Muscle layer of duodenum (tissue), 2 donors: ENCODE measurements at regions not wholly inside any gene's neighbourhood (a gene's known extent, or its start where the extent isn't known, plus 50 kb on each side); places are given as distances from the start of the nearest gene placed in this dataset.

Source experiments
- H3K27ac ChIP-seq: one replicate; pipeline ENCODE4 v1.7.0; 2013; ENCODE audit warnings: mild to moderate bottlenecking, low read length
- H3K27me3 ChIP-seq: one replicate; pipeline ENCODE4 v1.7.0; 2013; ENCODE audit warnings: low read depth, mild to moderate bottlenecking, control low read depth, low read length
- H3K36me3 ChIP-seq, 2 donors: one replicate each; pipeline ENCODE4 v1.7.0; 2013; ENCODE audit warnings: low read length in 2 of 2, control low read depth in 1 of 2, mild to moderate bottlenecking in 1 of 2; ENCODE audit not compliant: insufficient read depth in 2 of 2, control insufficient read depth in 1 of 2
- H3K4me1 ChIP-seq, 2 donors: one replicate each; pipeline ENCODE4 v1.7.0; 2013; ENCODE audit warnings: low read length in 2 of 2, mild to moderate bottlenecking in 2 of 2, control low read depth in 1 of 2, moderate library complexity in 1 of 2; ENCODE audit not compliant: insufficient read depth in 2 of 2, control insufficient read depth in 1 of 2
- H3K4me3 ChIP-seq, 2 donors: one replicate each; pipeline ENCODE4 v1.7.0; 2013; ENCODE audit warnings: low read length in 2 of 2, low read depth in 1 of 2, mild to moderate bottlenecking in 1 of 2
- H3K9me3 ChIP-seq, 2 donors: one replicate each; pipeline ENCODE4 v1.7.0; 2013; ENCODE audit warnings: low read length in 2 of 2, control low read depth in 1 of 2, mild to moderate bottlenecking in 1 of 2; ENCODE audit not compliant: control insufficient read depth in 1 of 2
- donor health status: healthy.

- no peak overlapping the region for H3K4me3 ChIP-seq
Observed at GRCh38 chr7:53641091-53641490, 605.7 kb downstream of the POM121L12 start.

GRCh38 chr7:53642361-53642760, 606.9 kb downstream of the POM121L12 start:
- Histone ChIP-seq H3K9me3 (no peaks in the 10 kb centered on the region), H3K4me1 (no peaks in the 10 kb centered on the region), H3K36me3 (no peaks in the 10 kb centered on the region), H3K4me3 (no peak overlapping the region), H3K27ac (no peak overlapping the region), H3K27me3 (no peaks in the 10 kb centered on the region)

More at GRCh38 chr7:53641091-53641490, 605.7 kb downstream of the POM121L12 start:
- no peaks in the 10 kb centered on the region for H3K27me3 ChIP-seq
- no peaks in the 10 kb centered on the region for H3K4me1 ChIP-seq
- H3K9me3 ChIP-seq = peaks cover 0 to 7% of the 10 kb centered on the region in 2 donors
- H3K36me3 ChIP-seq = no peaks in the 10 kb centered on the region
- no peak overlapping the region for H3K27ac ChIP-seq

GRCh38 chr7:53642866-53643265, 607.4 kb downstream of the POM121L12 start:
- no peaks in the 10 kb centered on the region for H3K4me1 ChIP-seq
- H3K27me3 ChIP-seq = no peaks in the 10 kb centered on the region
- H3K36me3 ChIP-seq = no peaks in the 10 kb centered on the region
- H3K9me3 ChIP-seq = no peaks in the 10 kb centered on the region
- no peak overlapping the region for H3K4me3 ChIP-seq
- no peak overlapping the region for H3K27ac ChIP-seq

GRCh38 chr7:53656881-53657280, 621.4 kb downstream of the POM121L12 start:
- no peaks in the 10 kb centered on the region for H3K36me3 ChIP-seq
- H3K27ac ChIP-seq = no peak overlapping the region
- H3K27me3 ChIP-seq = no peaks in the 10 kb centered on the region

GRCh38 chr7:53657586-53657985, 622.2 kb downstream of the POM121L12 start:
- no peaks in the 10 kb centered on the region for H3K36me3 ChIP-seq
- H3K4me3 ChIP-seq = no peak overlapping the region
- no peaks in the 10 kb centered on the region for H3K27me3 ChIP-seq
- no peaks in the 10 kb centered on the region for H3K4me1 ChIP-seq
- no peak overlapping the region for H3K27ac ChIP-seq
- no peaks in the 10 kb centered on the region for H3K9me3 ChIP-seq

More at GRCh38 chr7:53656881-53657280, 621.4 kb downstream of the POM121L12 start:
- H3K4me3 ChIP-seq = no peak overlapping the region
- no peaks in the 10 kb centered on the region for H3K9me3 ChIP-seq
- no peaks in the 10 kb centered on the region for H3K4me1 ChIP-seq

GRCh38 chr7:53658951-53659350, 623.5 kb downstream of the POM121L12 start:
- Histone ChIP-seq H3K27ac (no peak overlapping the region), H3K4me1 (no peaks in the 10 kb centered on the region), H3K9me3 (peaks cover 0 to 5% of the 10 kb centered on the region in 2 donors), H3K4me3 (no peak overlapping the region), H3K27me3 (no peaks in the 10 kb centered on the region), H3K36me3 (no peaks in the 10 kb centered on the region)

GRCh38 chr7:53661645-53662217, 626.3 kb downstream of the POM121L12 start:
- Histone ChIP-seq H3K9me3 (peaks cover 0 to 5% of the 10 kb centered on the region in 2 donors), H3K4me1 (no peaks in the 10 kb centered on the region), H3K4me3 (no peak overlapping the region), H3K27ac (no peak overlapping the region), H3K36me3 (no peaks in the 10 kb centered on the region), H3K27me3 (no peaks in the 10 kb centered on the region)

- no peak overlapping the region for H3K4me3 ChIP-seq
- H3K9me3 ChIP-seq = peaks cover 0 to 2% of the 10 kb centered on the region in 2 donors
- H3K27me3 ChIP-seq = no peaks in the 10 kb centered on the region
- H3K4me1 ChIP-seq = no peaks in the 10 kb centered on the region
- H3K36me3 ChIP-seq = no peaks in the 10 kb centered on the region
- H3K27ac ChIP-seq = no peak overlapping the region
Observed at GRCh38 chr7:53672681-53673080, 637.2 kb downstream of the POM121L12 start.

- H3K27ac ChIP-seq = no peak overlapping the region
Observed at GRCh38 chr7:53675835-53676234, 640.4 kb downstream of the POM121L12 start.

GRCh38 chr7:53684693-53685092, 649.3 kb downstream of the POM121L12 start:
- Histone ChIP-seq H3K9me3 (no peaks in the 10 kb centered on the region), H3K27ac (no peak overlapping the region), H3K4me3 (no peak overlapping the region), H3K4me1 (no peaks in the 10 kb centered on the region), H3K36me3 (no peaks in the 10 kb centered on the region), H3K27me3 (no peaks in the 10 kb centered on the region)

More at GRCh38 chr7:53675835-53676234, 640.4 kb downstream of the POM121L12 start:
- Histone ChIP-seq H3K4me3 (no peak overlapping the region), H3K4me1 (no peaks in the 10 kb centered on the region), H3K27me3 (no peaks in the 10 kb centered on the region), H3K36me3 (no peaks in the 10 kb centered on the region), H3K9me3 (no peaks in the 10 kb centered on the region)

- H3K4me1 ChIP-seq = no peaks in the 10 kb centered on the region
- H3K27ac ChIP-seq = no peak overlapping the region
- no peaks in the 10 kb centered on the region for H3K9me3 ChIP-seq
- H3K27me3 ChIP-seq = no peaks in the 10 kb centered on the region
- H3K4me3 ChIP-seq = no peak overlapping the region
- no peaks in the 10 kb centered on the region for H3K36me3 ChIP-seq
Observed at GRCh38 chr7:53690411-53690810, 655.0 kb downstream of the POM121L12 start.

- H3K9me3 ChIP-seq = no peaks in the 10 kb centered on the region
- no peaks in the 10 kb centered on the region for H3K4me1 ChIP-seq
- H3K27ac ChIP-seq = no peak overlapping the region
- H3K36me3 ChIP-seq = no peaks in the 10 kb centered on the region
- H3K27me3 ChIP-seq = no peaks in the 10 kb centered on the region
- no peak overlapping the region for H3K4me3 ChIP-seq
Observed at GRCh38 chr7:53697913-53698312, 662.5 kb downstream of the POM121L12 start.
